HL-60 (cell line): ENCODE measurements at regions not wholly inside any gene's neighbourhood (a gene's known extent, or its start where the extent isn't known, plus 50 kb on each side); places are given as distances from the start of the nearest gene placed in this dataset.

Experiments used
- DNase-seq, 2 experiments: peaks; one replicate each; pipeline ENCODE4 v3.0.0-alpha.2; 2010 to 2020; ENCODE audit warnings: low read depth in 1 of 2, low spot score in 1 of 2
- H3K27ac ChIP-seq: fragments of 250-450 bp; sonication (Bioruptor Pico); replicated peaks from 2 replicates; pipeline ENCODE4 v1.5.1; 2020; ENCODE audit warnings: mild to moderate bottlenecking, moderate library complexity
- H3K27me3 ChIP-seq: fragments of 250-450 bp; sonication (Bioruptor Pico); 2 replicates; pipeline ENCODE4 v1.5.1; 2021; ENCODE audit warnings: mild to moderate bottlenecking, moderate library complexity; ENCODE audit not compliant: insufficient read depth, poor library complexity, severe bottlenecking
- H3K4me3 ChIP-seq: replicated peaks from 2 replicates; pipeline ENCODE4 v1.5.1; 2011; ENCODE audit warnings: mild to moderate bottlenecking, control low read depth, low read length; ENCODE audit not compliant: insufficient read depth
- GABPA ChIP-seq: IDR thresholded peaks from 2 replicates; pipeline ENCODE4 v1.6.1; 2012; ENCODE audit warnings: low read depth
- POLR2AphosphoS5 ChIP-seq: IDR thresholded peaks from 2 replicates; pipeline ENCODE4 v1.6.1; 2012; ENCODE audit warnings: low read depth
- SPI1 ChIP-seq: IDR thresholded peaks from 2 replicates; pipeline ENCODE4 v1.6.1; 2012; ENCODE audit warnings: low read depth, mild to moderate bottlenecking, borderline replicate concordance
- TF ChIP-seq, protein P1 (sequence below): IDR thresholded peaks from one replicate; pipeline ENCODE4 v1.5.1; 2011; ENCODE audit warnings: low read length, control low read depth, inconsistent platforms; ENCODE audit not compliant: insufficient read depth
- TF ChIP-seq, protein P2 (sequence below): IDR thresholded peaks from 2 replicates; pipeline ENCODE4 v1.6.1; 2012; ENCODE audit warnings: low read depth; ENCODE audit not compliant: insufficient replicate concordance

- TF ChIP-seq GABPA = no peak
- TF ChIP-seq, protein P1, sequence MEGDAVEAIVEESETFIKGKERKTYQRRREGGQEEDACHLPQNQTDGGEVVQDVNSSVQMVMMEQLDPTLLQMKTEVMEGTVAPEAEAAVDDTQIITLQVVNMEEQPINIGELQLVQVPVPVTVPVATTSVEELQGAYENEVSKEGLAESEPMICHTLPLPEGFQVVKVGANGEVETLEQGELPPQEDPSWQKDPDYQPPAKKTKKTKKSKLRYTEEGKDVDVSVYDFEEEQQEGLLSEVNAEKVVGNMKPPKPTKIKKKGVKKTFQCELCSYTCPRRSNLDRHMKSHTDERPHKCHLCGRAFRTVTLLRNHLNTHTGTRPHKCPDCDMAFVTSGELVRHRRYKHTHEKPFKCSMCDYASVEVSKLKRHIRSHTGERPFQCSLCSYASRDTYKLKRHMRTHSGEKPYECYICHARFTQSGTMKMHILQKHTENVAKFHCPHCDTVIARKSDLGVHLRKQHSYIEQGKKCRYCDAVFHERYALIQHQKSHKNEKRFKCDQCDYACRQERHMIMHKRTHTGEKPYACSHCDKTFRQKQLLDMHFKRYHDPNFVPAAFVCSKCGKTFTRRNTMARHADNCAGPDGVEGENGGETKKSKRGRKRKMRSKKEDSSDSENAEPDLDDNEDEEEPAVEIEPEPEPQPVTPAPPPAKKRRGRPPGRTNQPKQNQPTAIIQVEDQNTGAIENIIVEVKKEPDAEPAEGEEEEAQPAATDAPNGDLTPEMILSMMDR = no peak
- Histone ChIP-seq H3K27ac (no peak overlapping the region), H3K4me3 (no peak overlapping the region), H3K27me3 (no peaks in the 10 kb centered on the region)
- no peak for DNase-seq
Observed at GRCh38 chr20:11057624-11058023, 383.8 kb upstream of the JAG1 start.

DNA sequence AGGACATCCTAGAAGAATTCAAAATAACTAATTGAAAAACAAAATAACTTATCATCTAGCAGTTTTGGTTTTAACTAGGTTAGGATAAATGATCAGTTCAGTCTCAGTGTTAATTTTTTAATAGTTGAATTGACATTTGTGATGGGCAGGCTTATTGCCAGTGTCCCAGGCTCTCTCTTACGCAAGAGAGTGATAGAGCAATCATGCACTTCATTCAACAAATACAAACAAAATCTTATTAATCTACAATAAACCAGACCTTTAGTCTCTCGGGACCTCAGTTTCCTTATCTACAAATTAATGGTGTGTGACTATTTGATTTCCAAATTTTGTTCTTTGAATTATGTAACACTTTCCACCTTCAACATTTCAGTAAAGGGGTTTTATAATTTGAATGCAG is 385.9 kb upstream of the JAG1 start:
- no peak for DNase-seq
- Histone ChIP-seq H3K27ac (no peak overlapping the region), H3K4me3 (no peak overlapping the region), H3K27me3 (no peaks in the 10 kb centered on the region)
- no peak for TF ChIP-seq GABPA
- TF ChIP-seq, protein P1 = no peak

GRCh38 chr20:11060423-11061185 is 386.8 kb upstream of the JAG1 start:
- no peak for DNase-seq
- H3K4me3 ChIP-seq = no peak overlapping the region
- no peak overlapping the region for H3K27ac ChIP-seq
- TF ChIP-seq, protein P1 = no peak
- TF ChIP-seq, protein P2, sequence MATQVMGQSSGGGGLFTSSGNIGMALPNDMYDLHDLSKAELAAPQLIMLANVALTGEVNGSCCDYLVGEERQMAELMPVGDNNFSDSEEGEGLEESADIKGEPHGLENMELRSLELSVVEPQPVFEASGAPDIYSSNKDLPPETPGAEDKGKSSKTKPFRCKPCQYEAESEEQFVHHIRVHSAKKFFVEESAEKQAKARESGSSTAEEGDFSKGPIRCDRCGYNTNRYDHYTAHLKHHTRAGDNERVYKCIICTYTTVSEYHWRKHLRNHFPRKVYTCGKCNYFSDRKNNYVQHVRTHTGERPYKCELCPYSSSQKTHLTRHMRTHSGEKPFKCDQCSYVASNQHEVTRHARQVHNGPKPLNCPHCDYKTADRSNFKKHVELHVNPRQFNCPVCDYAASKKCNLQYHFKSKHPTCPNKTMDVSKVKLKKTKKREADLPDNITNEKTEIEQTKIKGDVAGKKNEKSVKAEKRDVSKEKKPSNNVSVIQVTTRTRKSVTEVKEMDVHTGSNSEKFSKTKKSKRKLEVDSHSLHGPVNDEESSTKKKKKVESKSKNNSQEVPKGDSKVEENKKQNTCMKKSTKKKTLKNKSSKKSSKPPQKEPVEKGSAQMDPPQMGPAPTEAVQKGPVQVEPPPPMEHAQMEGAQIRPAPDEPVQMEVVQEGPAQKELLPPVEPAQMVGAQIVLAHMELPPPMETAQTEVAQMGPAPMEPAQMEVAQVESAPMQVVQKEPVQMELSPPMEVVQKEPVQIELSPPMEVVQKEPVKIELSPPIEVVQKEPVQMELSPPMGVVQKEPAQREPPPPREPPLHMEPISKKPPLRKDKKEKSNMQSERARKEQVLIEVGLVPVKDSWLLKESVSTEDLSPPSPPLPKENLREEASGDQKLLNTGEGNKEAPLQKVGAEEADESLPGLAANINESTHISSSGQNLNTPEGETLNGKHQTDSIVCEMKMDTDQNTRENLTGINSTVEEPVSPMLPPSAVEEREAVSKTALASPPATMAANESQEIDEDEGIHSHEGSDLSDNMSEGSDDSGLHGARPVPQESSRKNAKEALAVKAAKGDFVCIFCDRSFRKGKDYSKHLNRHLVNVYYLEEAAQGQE = no peak
- TF ChIP-seq POLR2AphosphoS5 (no peak), GABPA (no peak)
- H3K27me3 ChIP-seq = no peaks in the 10 kb centered on the region

DNA sequence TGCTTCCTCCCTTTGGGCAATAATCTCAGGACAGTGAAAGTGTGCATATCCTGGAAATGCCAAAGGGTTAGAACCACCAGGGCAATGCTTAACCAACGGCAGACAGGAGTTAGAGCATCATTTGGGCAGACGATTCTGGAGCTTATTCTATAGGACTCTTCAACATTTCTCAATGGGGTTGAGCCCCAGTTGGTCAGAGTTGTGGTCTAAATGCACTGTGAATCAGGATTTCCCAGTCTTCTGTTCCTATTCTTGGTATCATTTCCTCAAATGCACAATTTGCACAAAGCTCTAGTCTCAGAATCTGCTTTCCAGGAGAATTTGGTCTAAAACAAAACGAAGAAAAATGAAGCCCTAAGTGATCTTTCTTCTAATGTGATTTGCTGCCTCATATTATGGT is 389.6 kb upstream of the JAG1 start:
- no peak overlapping the region for H3K27ac ChIP-seq
- H3K4me3 ChIP-seq = no peak overlapping the region
- TF ChIP-seq, protein P2 = no peak
- TF ChIP-seq POLR2AphosphoS5 = no peak
- TF ChIP-seq, protein P1 = no peak
- TF ChIP-seq SPI1 = no peak
- TF ChIP-seq GABPA = no peak
- no peaks in the 10 kb centered on the region for H3K27me3 ChIP-seq
- DNase-seq = no peak
